ENCODE measurements at regions not wholly inside any gene's neighbourhood (a gene's known extent, or its start where the extent isn't known, plus 50 kb on each side); places are given as distances from the start of the nearest gene placed in this dataset.

- TF ChIP-seq SIN3A (IDR thresholded peaks at IDR 0.05; ENCODE audit: borderline replicate concordance, insufficient read depth, low read length) (no peak), REST (IDR thresholded peaks at IDR 0.05; ENCODE audit: insufficient read depth in 1 of 2, low read depth in 2 of 2, low read length in 2 of 2) (no peak), POLR2AphosphoS5 (IDR thresholded peaks at IDR 0.05; ENCODE audit: low read depth, low read length) (no peak), FOXP2 (optimal IDR thresholded peaks at IDR 0.05; ENCODE audit: borderline replicate concordance, extremely low read depth, extremely low read length, insufficient read depth) (no peak), TAF1 (IDR thresholded peaks at IDR 0.05; ENCODE audit: borderline replicate concordance, insufficient read depth, low read length) (no peak)
Observed at GRCh38 chr14:30445011-30445793, 113.8 kb upstream of the G2E3 start.

GRCh38 chr14:30445852-30446251, 113.1 kb upstream of the G2E3 start:
- no peak for TF ChIP-seq FOXP2 (optimal IDR thresholded peaks at IDR 0.05; ENCODE audit: borderline replicate concordance, extremely low read depth, extremely low read length, insufficient read depth)

GRCh38 chr14:30450631-30451545, 108.1 kb upstream of the G2E3 start:
- TF ChIP-seq REST (IDR thresholded peaks at IDR 0.05; ENCODE audit: insufficient read depth in 1 of 2, low read depth in 2 of 2, low read length in 2 of 2) (no peak), POLR2AphosphoS5 (IDR thresholded peaks at IDR 0.05; ENCODE audit: low read depth, low read length) (no peak), TAF1 (IDR thresholded peaks at IDR 0.05; ENCODE audit: borderline replicate concordance, insufficient read depth, low read length) (no peak), SIN3A (IDR thresholded peaks at IDR 0.05; ENCODE audit: borderline replicate concordance, insufficient read depth, low read length) (no peak), FOXP2 (optimal IDR thresholded peaks at IDR 0.05; ENCODE audit: borderline replicate concordance, extremely low read depth, extremely low read length, insufficient read depth) (no peak)

- no peak for TF ChIP-seq POLR2AphosphoS5 (IDR thresholded peaks at IDR 0.05; ENCODE audit: low read depth, low read length)
- TF ChIP-seq TAF1 (IDR thresholded peaks at IDR 0.05; ENCODE audit: borderline replicate concordance, insufficient read depth, low read length), result no peak
- no peak for TF ChIP-seq FOXP2 (optimal IDR thresholded peaks at IDR 0.05; ENCODE audit: borderline replicate concordance, extremely low read depth, extremely low read length, insufficient read depth)
- TF ChIP-seq REST (IDR thresholded peaks at IDR 0.05; ENCODE audit: insufficient read depth in 1 of 2, low read depth in 2 of 2, low read length in 2 of 2), result no peak
- no peak for TF ChIP-seq SIN3A (IDR thresholded peaks at IDR 0.05; ENCODE audit: borderline replicate concordance, insufficient read depth, low read length)
Observed at GRCh38 chr14:30456296-30456695, 102.7 kb upstream of the G2E3 start.

GRCh38 chr14:30462358-30462757, 96.6 kb upstream of the G2E3 start:
- TF ChIP-seq POLR2AphosphoS5 (IDR thresholded peaks at IDR 0.05; ENCODE audit: low read depth, low read length), result no peak
- no peak for TF ChIP-seq FOXP2 (optimal IDR thresholded peaks at IDR 0.05; ENCODE audit: borderline replicate concordance, extremely low read depth, extremely low read length, insufficient read depth)
- TF ChIP-seq TAF1 (IDR thresholded peaks at IDR 0.05; ENCODE audit: borderline replicate concordance, insufficient read depth, low read length), result no peak
- TF ChIP-seq SIN3A (IDR thresholded peaks at IDR 0.05; ENCODE audit: borderline replicate concordance, insufficient read depth, low read length), result no peak
- TF ChIP-seq REST (IDR thresholded peaks at IDR 0.05; ENCODE audit: insufficient read depth in 1 of 2, low read depth in 2 of 2, low read length in 2 of 2), result no peak
